Thyroid gland (tissue), 4 donors: ENCODE measurements at regions not wholly inside any gene's neighbourhood (a gene's known extent, or its start where the extent isn't known, plus 50 kb on each side); places are given as distances from the start of the nearest gene placed in this dataset.

Experiments used
- POLR2A ChIP-seq, 2 donors: fragments of 450-650 bp; IDR thresholded peaks; one replicate each; pipeline ENCODE4 v1.6.1; 2017; ENCODE audit warnings: antibody characterized with exemption in 2 of 2, mild to moderate bottlenecking in 2 of 2, moderate library complexity in 1 of 2
- TF ChIP-seq, protein P1 (sequence below), 6 experiments: fragments of 200-600 bp in 3 of 6; fragments of 450-650 bp in 3 of 6; sonication (generic) in 3 of 6; IDR thresholded peaks; one replicate each; pipeline ENCODE4 v1.5.1; 2016 to 2019; ENCODE audit warnings: antibody characterized with exemption in 6 of 6, mild to moderate bottlenecking in 2 of 6, inconsistent platforms in 1 of 6, moderate library complexity in 1 of 6

DNA sequence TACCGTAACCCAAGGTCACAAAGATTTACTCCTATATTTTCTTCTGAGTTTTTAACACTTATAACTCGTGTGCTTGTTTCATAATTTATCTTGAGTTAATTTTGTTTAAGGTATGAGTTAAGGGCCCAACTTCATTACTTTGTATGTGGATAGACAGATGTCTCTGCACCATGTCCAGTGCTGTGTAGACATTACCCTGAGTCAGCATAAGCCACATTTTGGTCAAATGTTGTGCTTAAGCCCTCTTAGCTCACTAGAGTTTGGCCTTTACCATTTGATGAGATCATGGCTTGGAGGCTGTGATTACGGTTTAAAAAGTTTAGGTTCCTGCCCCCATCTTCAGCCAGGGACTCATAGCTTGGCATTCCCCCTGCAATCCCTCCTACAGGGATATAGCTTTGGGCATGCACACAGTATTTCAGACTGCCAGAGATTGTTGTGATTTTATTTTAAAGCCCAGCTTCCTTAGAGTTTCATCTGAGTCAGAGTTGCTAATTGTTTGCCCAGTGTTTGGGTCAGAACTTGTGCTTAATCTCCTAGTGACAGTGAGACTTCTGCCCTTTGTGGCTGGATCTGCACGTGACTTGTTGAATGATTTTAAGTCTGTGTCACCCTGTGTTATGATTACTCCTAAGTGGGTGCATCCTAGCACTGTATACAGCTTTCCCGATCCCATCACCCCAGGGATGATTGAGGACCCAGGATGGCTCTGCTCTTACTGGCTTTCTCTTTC lies 393.1 kb downstream of the CNTNAP4 start:
- TF ChIP-seq, protein P1, sequence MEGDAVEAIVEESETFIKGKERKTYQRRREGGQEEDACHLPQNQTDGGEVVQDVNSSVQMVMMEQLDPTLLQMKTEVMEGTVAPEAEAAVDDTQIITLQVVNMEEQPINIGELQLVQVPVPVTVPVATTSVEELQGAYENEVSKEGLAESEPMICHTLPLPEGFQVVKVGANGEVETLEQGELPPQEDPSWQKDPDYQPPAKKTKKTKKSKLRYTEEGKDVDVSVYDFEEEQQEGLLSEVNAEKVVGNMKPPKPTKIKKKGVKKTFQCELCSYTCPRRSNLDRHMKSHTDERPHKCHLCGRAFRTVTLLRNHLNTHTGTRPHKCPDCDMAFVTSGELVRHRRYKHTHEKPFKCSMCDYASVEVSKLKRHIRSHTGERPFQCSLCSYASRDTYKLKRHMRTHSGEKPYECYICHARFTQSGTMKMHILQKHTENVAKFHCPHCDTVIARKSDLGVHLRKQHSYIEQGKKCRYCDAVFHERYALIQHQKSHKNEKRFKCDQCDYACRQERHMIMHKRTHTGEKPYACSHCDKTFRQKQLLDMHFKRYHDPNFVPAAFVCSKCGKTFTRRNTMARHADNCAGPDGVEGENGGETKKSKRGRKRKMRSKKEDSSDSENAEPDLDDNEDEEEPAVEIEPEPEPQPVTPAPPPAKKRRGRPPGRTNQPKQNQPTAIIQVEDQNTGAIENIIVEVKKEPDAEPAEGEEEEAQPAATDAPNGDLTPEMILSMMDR (IDR thresholded peaks at IDR 0.05) = no peak
- TF ChIP-seq POLR2A (IDR thresholded peaks at IDR 0.05) = no peak
